ENCODE measurements at regions not wholly inside any gene's neighbourhood (a gene's known extent, or its start where the extent isn't known, plus 50 kb on each side); places are given as distances from the start of the nearest gene placed in this dataset.

GRCh38 chr16:59339871-59340270 lies 605.8 kb upstream of the GOT2 start:
- no peak for TF ChIP-seq POLR2A (IDR thresholded peaks at IDR 0.05; ENCODE audit: low read depth, low read length)
- TF ChIP-seq TAF1 (IDR thresholded peaks at IDR 0.05; ENCODE audit: borderline replicate concordance, low read depth, low read length), result no peak

Data from GM12892 (cell line).